PC-3 (cell line): ENCODE measurements at regions not wholly inside any gene's neighbourhood (a gene's known extent, or its start where the extent isn't known, plus 50 kb on each side); places are given as distances from the start of the nearest gene placed in this dataset.

Experiments used
- ATAC-seq: fragments of 200-7000 bp; cut with Tn5 transposase; 2 replicates; pipeline ENCODE4 v1.9.1; 2020; ENCODE audit warnings: mild to moderate bottlenecking, moderate library complexity
- BruUV-seq: library from RNA; stranded (reverse); fragments of 400-500 nt; replicated peaks from 2 replicates; lab custom pipeline; 2021; lab: Mats Ljungman, UMichigan
- CTCF ChIA-PET: fragments of 300-600 bp; sonication (Branson Sonifier 250); formaldehyde crosslinking; loops from one replicate; lab custom pipeline; 2022; ENCODE audit warnings: antibody characterized with exemption; lab: Charles Lee
- POLR2A ChIA-PET: fragments of 300-600 bp; sonication (Branson Sonifier 250); formaldehyde crosslinking; loops from one replicate; lab custom pipeline; 2022; ENCODE audit warnings: antibody characterized with exemption; ENCODE audit not compliant: unreplicated experiment; lab: Charles Lee
- DNase-seq: peaks from one replicate; pipeline ENCODE4 v3.0.0-alpha.2; 2015
- H2AFZ ChIP-seq: fragments of 300-600 bp; sonication (generic); 2 replicates; pipeline ENCODE4 v1.6.0; 2016; ENCODE audit warnings: antibody characterized with exemption, low read length
- H3F3A ChIP-seq: fragments of 300-600 bp; sonication (generic); one replicate; pipeline ENCODE4 v1.6.0; 2017; ENCODE audit warnings: antibody characterized with exemption, low read length, control low read depth, mild to moderate bottlenecking; ENCODE audit not compliant: unreplicated experiment
- H3K27ac ChIP-seq: fragments of 300-600 bp; sonication (generic); 2 replicates; pipeline ENCODE4 v1.5.1; 2016; ENCODE audit warnings: mild to moderate bottlenecking, low read length
- H3K27me3 ChIP-seq: fragments of 300-600 bp; sonication (generic); 2 replicates; pipeline ENCODE4 v1.6.1; 2016; ENCODE audit warnings: low read length, mixed read lengths
- H3K36me3 ChIP-seq: fragments of 300-600 bp; sonication (generic); 2 replicates; pipeline ENCODE4 v1.6.1; 2016; ENCODE audit warnings: low read depth, mixed run types, low read length, mixed read lengths
- H3K4me1 ChIP-seq: fragments of 300-600 bp; sonication (generic); 2 replicates; pipeline ENCODE4 v1.5.1; 2016; ENCODE audit warnings: low read length; ENCODE audit not compliant: insufficient read depth
- H3K4me2 ChIP-seq: fragments of 300-600 bp; sonication (generic); 2 replicates; pipeline ENCODE4 v1.6.0; 2016; ENCODE audit warnings: low read length
- H3K4me3 ChIP-seq: fragments of 300-600 bp; sonication (generic); 2 replicates; pipeline ENCODE4 v1.5.1; 2016; ENCODE audit warnings: mild to moderate bottlenecking, low read length, mixed read lengths
- H3K79me2 ChIP-seq: fragments of 300-600 bp; sonication (generic); 2 replicates; pipeline ENCODE4 v1.6.1; 2017; ENCODE audit warnings: low read length, mixed read lengths
- H3K9ac ChIP-seq: fragments of 300-600 bp; sonication (generic); 2 replicates; pipeline ENCODE4 v1.6.0; 2016; ENCODE audit warnings: mild to moderate bottlenecking, low read length
- H3K9me2 ChIP-seq: fragments of 300-600 bp; sonication (generic); replicated peaks from 2 replicates; pipeline ENCODE4 v1.6.1; 2016; ENCODE audit warnings: mixed run types, low read length, mixed read lengths
- H3K9me3 ChIP-seq: fragments of 300-600 bp; sonication (generic); 2 replicates; pipeline ENCODE4 v1.6.1; 2016; ENCODE audit warnings: low read length, mixed read lengths
- H4K20me1 ChIP-seq: fragments of 300-600 bp; sonication (generic); 2 replicates; pipeline ENCODE4 v1.6.1; 2016; ENCODE audit warnings: low read length, mixed read lengths
- EZH2 ChIP-seq: fragments of 300-600 bp; sonication (generic); IDR thresholded peaks from one replicate; pipeline ENCODE4 v1.6.1; 2017; ENCODE audit warnings: antibody characterized with exemption, mild to moderate bottlenecking, low read length; ENCODE audit not compliant: unreplicated experiment
- EZH2phosphoT487 ChIP-seq: fragments of 300-600 bp; sonication (generic); IDR thresholded peaks from 2 replicates; pipeline ENCODE4 v1.6.1; 2018; ENCODE audit warnings: mild to moderate bottlenecking, antibody characterized with exemption, low read length, borderline replicate concordance
- intact Hi-C: fragments of 100-400 bp; cut with micrococcal nuclease; formaldehyde crosslinking; loops from 2 replicates; pipeline ENCODE4 v1.9.0; 2023
- TF ChIP-seq, protein P1 (sequence below): fragments of 300-600 bp; sonication (generic); conservative IDR thresholded peaks from 2 replicates; pipeline ENCODE4 v1.5.1; 2017; ENCODE audit warnings: antibody characterized with exemption, low read depth, mild to moderate bottlenecking, low read length

DNA sequence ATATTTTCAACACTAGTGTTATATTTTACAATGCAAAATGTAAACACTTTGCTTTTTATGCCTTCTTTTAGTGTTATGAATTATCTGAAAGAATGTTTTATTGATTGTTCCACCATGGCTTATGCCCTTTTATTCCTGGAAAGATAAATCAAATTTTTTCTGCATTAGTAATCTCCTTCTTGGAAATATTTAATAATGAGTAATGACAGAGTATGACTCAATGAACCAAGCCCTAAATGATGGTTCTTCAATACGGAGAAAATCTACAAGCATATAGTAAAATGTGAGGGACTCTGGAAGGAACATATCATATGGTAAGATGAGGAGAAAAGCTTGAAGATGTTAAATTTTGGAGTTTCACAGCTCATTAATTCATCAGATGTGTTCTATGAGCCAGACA lies 929.6 kb downstream of the C6orf118 start:
- peak; percentile 49 for ATAC-seq
- H3K36me3 ChIP-seq, result no peaks in the 10 kb centered on the region
- H3K9ac ChIP-seq, result no peak overlapping the region
- no TSS peak for BruUV-seq
- H3K4me1 ChIP-seq, result peaks cover 8% of the 10 kb centered on the region; the same call in 1 of the 2 replicates
- H3K79me2 ChIP-seq, result no peaks in the 10 kb centered on the region
- no peaks in the 10 kb centered on the region for H3K27me3 ChIP-seq
- no peaks in the 10 kb centered on the region for H3F3A ChIP-seq
- CTCF ChIA-PET, result no interaction called here
- no peak for TF ChIP-seq EZH2phosphoT487
- TF ChIP-seq, protein P1, sequence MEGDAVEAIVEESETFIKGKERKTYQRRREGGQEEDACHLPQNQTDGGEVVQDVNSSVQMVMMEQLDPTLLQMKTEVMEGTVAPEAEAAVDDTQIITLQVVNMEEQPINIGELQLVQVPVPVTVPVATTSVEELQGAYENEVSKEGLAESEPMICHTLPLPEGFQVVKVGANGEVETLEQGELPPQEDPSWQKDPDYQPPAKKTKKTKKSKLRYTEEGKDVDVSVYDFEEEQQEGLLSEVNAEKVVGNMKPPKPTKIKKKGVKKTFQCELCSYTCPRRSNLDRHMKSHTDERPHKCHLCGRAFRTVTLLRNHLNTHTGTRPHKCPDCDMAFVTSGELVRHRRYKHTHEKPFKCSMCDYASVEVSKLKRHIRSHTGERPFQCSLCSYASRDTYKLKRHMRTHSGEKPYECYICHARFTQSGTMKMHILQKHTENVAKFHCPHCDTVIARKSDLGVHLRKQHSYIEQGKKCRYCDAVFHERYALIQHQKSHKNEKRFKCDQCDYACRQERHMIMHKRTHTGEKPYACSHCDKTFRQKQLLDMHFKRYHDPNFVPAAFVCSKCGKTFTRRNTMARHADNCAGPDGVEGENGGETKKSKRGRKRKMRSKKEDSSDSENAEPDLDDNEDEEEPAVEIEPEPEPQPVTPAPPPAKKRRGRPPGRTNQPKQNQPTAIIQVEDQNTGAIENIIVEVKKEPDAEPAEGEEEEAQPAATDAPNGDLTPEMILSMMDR, result no peak
- no peak for TF ChIP-seq EZH2
- no peaks in the 10 kb centered on the region for H4K20me1 ChIP-seq
- no peaks in the 10 kb centered on the region for H3K9me2 ChIP-seq
- no peak overlapping the region for H3K27ac ChIP-seq
- H3K4me2 ChIP-seq, result no peak overlapping the region
- intact Hi-C loops, result no loop called here
- no peaks in the 10 kb centered on the region for H3K9me3 ChIP-seq
- no peak overlapping the region for H3K4me3 ChIP-seq
- peak; percentile 72 for DNase-seq
- POLR2A ChIA-PET, result no interaction called here
- no peak overlapping the region for H2AFZ ChIP-seq

DNA sequence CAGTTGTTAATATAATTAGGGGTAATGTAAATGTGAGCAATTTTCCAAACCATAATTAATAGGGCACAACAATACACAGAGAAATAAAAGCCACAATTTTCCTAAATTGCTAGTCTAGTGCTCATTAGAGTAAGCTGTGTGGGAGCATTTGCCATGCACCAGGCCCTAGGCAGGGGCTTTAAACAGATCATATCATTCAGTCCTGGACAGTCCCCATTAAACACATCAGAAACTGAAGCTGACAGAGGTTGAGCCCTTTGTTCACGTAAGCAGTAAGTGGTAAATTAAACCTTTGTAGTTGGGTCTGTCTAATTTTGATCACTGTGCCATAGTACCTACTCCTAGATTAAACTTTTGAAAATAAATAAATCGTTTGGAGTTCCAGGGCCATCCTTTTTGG lies 931.1 kb downstream of the C6orf118 start:
- Histone ChIP-seq H2AFZ (no peak overlapping the region), H3K4me1 (peaks cover 8% of the 10 kb centered on the region; the same call in 1 of the 2 replicates), H3K27me3 (no peaks in the 10 kb centered on the region), H3K36me3 (no peaks in the 10 kb centered on the region), H3K9me3 (no peaks in the 10 kb centered on the region), H3K9ac (no peak overlapping the region), H4K20me1 (no peaks in the 10 kb centered on the region), H3K9me2 (no peaks in the 10 kb centered on the region), H3F3A (no peaks in the 10 kb centered on the region), H3K4me3 (no peak overlapping the region), H3K4me2 (no peak overlapping the region), H3K27ac (no peak overlapping the region), H3K79me2 (no peaks in the 10 kb centered on the region)
- intact Hi-C loops, result no loop called here
- ChIA-PET POLR2A (no interaction called here), CTCF (no interaction called here)
- BruUV-seq, result no TSS peak
- DNase-seq, result no peak
- TF ChIP-seq, protein P1, result no peak
- no peak for TF ChIP-seq EZH2
- ATAC-seq, result no peak

DNA sequence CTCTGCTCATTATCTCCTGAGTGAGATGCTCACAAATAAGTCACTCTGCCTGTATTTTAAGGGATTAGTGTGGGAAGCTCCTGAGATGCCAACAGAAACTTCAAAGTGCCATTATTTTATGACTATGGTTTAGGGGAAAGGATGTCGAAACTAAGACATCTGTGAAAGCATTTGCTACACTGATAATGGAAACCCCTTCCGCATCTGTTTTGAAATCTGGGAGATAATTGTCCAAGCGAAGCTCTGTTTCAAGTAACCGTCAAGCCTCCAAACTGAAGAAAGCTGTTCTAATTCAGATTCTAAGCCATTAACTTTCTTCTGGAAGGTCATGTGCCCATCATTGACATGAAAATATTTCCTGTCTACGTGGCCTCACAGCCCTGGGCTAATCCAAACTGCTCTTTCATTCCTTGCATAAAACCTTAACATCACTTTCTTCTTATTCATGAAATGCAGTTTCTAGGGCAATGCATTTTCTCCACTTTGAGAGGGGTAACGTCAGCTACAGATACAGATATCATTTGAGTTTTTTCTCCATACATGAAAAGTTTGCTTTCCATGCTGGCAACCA lies 932.0 kb downstream of the C6orf118 start:
- Histone ChIP-seq H3K9ac (no peak overlapping the region), H3K27ac (no peak overlapping the region), H3K9me3 (no peaks in the 10 kb centered on the region), H3K4me1 (peaks cover 8% of the 10 kb centered on the region; the same call in 1 of the 2 replicates), H3F3A (no peaks in the 10 kb centered on the region), H3K4me3 (no peak overlapping the region), H4K20me1 (no peaks in the 10 kb centered on the region), H3K4me2 (no peak overlapping the region), H3K27me3 (no peaks in the 10 kb centered on the region), H3K9me2 (no peaks in the 10 kb centered on the region), H3K36me3 (no peaks in the 10 kb centered on the region), H2AFZ (no peak overlapping the region), H3K79me2 (no peaks in the 10 kb centered on the region)
- ATAC-seq (no peak), DNase-seq (no peak)
- intact Hi-C loops, result no loop called here
- TF ChIP-seq EZH2 (no peak), EZH2phosphoT487 (no peak)
- TF ChIP-seq, protein P1, result no peak
- ChIA-PET CTCF (no interaction called here), POLR2A (no interaction called here)
- BruUV-seq, result no TSS peak
